ENCODE measurements at regions not wholly inside any gene's neighbourhood (a gene's known extent, or its start where the extent isn't known, plus 50 kb on each side); places are given as distances from the start of the nearest gene placed in this dataset.
A peak's percentile ranks its signal among the peaks of the same experiment; 100 is the strongest.

DNA sequence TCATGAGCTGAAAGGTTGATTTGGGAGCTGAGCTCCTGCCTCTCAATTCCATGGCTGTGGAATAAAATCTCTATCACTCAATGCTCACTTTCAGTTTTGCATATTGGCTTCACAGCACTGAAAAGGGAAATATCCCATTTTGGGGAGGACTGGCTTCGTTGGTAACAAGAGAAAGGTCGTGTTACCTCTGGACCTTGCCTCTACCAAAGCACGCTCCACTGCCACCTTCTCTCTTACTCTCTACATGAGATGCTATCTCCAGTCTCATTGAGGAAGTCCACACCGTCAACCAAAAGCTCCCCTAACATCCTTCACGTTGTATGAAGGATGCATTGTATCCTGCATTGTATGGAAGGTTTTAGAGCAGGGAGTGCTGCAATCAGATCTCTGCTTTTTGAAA, 195.0 kb upstream of the LDB2 start:
- no peaks in the 10 kb centered on the region for H3K9me3 Mint-ChIP-seq
- no peaks in the 10 kb centered on the region for H3K36me3 Mint-ChIP-seq
- H3K27ac Mint-ChIP-seq: peak overlapping the region; percentile 15 to 59
- no peak for ATAC-seq
- DNase-seq (ENCODE audit: low spot score in 2 of 2): no peak

DNA sequence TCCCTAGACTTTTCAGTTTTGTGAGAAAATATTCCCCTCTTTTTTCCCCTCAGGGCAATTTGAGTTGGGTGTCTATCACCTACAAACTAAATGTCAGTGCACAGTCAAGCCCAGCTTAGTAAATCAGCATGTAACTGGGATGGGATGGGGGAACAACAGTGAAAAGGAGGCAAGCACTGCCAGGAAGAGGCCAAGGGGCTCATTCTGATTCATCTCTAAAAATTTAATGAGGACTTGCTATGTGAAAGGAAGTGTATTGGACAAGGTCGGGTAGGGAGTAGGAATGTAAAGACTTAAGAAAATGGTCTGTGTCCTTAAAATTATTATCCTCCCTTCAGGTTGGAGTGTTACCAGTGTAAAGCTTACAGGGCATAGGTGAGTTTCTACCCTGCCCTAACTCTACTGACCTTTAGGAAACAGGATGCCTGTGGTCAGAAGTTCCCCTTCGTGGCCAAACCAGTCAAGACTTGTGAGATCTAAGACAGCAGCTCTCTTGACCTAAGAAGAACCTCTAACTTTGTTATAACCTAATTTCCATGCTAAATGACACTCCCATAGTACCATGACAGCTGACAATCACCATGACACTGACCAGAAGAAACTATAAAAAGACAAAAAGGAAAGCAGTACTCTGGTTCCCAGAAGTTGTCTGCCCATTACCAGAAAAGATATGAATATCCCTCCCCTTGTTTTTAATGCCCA, 194.4 kb upstream of the LDB2 start:
- Mint-ChIP-seq H3K36me3 (no peaks in the 10 kb centered on the region), H3K27ac (peak overlapping the region in 1 of 2 donors; percentile 59), H3K9me3 (no peaks in the 10 kb centered on the region)
- ATAC-seq: peak in 1 of 2 donors; percentile 80
- DNase-seq (ENCODE audit: low spot score in 2 of 2): no peak

DNA sequence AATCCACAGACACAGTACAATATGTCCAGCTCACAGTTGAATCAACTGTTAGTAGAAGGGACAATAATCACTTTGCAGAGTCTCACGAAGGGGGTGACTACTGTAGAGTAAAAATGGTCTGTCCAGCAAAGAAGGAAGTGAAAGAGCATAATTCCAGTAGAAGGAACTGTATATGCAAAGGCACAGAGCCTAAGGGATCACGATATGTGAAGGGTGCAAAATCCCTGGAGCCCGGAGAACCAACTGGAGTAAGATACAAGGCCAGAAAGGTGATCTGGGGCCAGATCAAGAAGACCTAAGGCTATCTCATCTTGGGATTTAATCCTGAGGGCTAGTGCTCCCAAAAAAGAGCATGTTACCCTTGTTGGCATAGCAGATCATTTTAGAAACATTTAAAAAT, 192.7 kb upstream of the LDB2 start:
- ATAC-seq: no peak
- H3K36me3 Mint-ChIP-seq: no peaks in the 10 kb centered on the region
- no peak for DNase-seq (ENCODE audit: low spot score in 2 of 2)
- no peak overlapping the region for H3K27ac Mint-ChIP-seq
- no peaks in the 10 kb centered on the region for H3K9me3 Mint-ChIP-seq

DNA sequence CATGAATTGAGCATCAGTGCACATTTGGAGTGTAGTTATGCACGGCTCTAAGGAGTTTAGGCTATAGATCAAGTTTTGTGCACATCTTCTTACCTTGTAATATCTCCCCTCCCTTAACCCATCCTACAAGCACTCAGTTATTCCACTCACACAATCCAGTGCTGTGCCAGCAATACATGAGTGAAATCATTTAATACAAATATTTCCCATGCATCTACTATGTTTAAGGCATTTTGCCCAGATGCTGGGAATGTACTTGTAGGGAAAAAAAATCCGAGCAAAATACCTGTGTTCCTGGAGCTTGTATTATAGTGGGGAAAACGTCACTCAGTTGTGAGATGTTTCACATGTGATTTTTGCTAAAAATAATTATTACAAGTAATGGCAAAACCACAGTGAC, 191.6 kb upstream of the LDB2 start:
- DNase-seq (ENCODE audit: low spot score in 2 of 2) (no peak), ATAC-seq (no peak)
- no peaks in the 10 kb centered on the region for H3K36me3 Mint-ChIP-seq
- no peaks in the 10 kb centered on the region for H3K9me3 Mint-ChIP-seq
- H3K27ac Mint-ChIP-seq: no peak overlapping the region

DNA sequence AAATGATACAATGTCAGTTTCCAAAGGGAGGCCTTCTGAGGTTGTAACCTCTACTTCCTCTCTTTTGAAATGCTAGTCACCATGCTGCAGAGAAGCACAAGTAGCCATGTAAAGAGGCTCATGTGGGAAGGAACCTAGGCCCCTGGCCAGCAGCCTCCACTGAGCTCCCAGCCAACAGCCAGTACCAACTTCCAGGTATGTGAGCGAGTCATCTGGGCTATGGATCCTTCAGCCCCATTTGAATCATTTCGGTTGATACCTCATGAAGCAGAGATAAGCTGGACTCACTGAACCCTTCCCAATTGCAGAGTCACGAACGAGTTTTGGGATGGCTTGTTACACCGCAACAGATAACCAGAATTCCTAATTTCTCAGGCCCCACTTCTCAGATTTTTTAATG, 187.0 kb upstream of the LDB2 start:
- DNase-seq (ENCODE audit: low spot score in 2 of 2) (no peak), ATAC-seq (no peak)
- Mint-ChIP-seq H3K27ac (no peak overlapping the region), H3K36me3 (no peaks in the 10 kb centered on the region), H3K9me3 (no peaks in the 10 kb centered on the region)

DNA sequence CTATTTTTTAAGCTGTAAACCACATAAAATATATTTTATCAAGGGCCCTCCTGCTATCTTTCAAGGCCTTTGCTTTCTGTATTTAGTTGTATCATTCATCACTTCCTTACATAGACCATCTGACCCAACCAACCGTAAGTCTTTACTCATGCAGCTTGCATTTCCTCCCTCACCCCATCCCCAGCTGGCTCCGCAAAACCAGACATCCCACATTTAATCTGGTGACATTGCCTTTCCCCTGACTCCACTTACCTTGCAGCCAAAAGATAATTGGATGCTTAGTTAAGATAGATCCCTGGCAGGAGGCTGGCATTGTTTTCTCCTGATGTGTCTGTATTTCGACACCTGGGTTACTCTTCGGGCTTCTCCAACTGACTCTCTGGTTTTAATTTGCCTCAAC, 183.7 kb upstream of the LDB2 start:
- ATAC-seq (no peak), DNase-seq (ENCODE audit: low spot score in 2 of 2) (no peak)
- Mint-ChIP-seq H3K9me3 (no peaks in the 10 kb centered on the region), H3K36me3 (no peaks in the 10 kb centered on the region), H3K27ac (no peak overlapping the region)

DNA sequence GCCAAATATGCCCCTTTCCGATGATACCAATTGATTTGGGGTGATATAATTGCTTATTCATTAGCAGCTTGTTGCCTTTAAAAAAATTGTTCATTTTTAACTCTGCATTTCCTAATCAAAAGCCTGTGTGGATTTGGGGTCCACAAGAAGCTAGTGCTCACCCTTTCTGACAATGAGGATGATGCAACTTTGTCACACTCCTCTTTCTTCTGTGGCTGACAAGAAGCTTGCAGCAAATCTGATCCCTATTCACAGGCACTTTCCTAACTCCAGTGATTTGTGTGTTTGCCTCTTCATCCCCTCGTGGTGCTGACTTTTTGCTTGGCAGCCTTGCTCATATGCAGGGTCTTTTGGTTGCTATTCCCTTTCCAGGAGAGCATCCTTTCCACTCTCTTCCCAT, 182.7 kb upstream of the LDB2 start:
- Mint-ChIP-seq H3K9me3 (no peaks in the 10 kb centered on the region), H3K36me3 (no peaks in the 10 kb centered on the region), H3K27ac (no peak overlapping the region)
- DNase-seq (ENCODE audit: low spot score in 2 of 2) (no peak), ATAC-seq (no peak)

DNA sequence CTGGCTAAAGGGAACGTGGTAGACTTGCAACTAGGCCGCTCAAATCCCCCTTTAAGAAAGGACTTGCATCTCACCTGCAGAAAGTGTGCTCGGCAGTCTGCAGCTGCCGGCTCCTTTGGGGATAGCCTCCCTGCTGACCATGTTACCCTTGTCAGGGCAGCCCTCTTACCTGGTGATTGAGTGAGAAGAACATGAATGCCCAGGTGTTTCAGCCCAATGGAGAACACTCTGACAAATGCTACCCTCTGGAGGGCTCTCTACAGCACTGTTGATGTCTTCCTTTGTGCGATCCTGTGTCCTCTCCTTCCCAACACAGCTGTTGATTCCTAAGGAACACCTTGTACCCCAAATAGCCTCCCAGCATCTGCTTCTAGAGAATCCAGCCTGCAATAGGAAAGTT, 178.7 kb upstream of the LDB2 start:
- no peaks in the 10 kb centered on the region for H3K36me3 Mint-ChIP-seq
- DNase-seq (ENCODE audit: low spot score in 2 of 2): no peak
- no peaks in the 10 kb centered on the region for H3K9me3 Mint-ChIP-seq
- no peak for ATAC-seq
- no peak overlapping the region for H3K27ac Mint-ChIP-seq

DNA sequence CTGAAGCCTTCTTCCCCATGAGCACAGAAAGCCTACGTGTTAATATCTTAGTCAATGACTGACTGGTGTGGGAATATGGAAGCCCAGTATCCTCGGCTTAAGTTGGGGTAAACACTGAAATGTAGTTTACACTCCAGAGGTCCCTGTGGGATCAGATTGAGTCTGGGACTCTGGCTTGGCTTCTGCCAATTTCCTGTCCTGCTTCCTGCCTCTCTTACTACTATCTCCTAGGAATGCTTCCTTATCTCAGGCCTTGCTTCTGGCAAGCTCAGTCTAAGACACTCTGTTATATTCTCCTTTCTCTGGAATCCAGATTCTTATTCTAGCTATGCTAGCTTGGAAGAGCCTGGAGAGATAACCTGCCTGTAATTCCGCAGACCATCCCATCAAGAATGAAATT, 174.0 kb upstream of the LDB2 start:
- no peak for DNase-seq (ENCODE audit: low spot score in 2 of 2)
- Mint-ChIP-seq H3K9me3 (peaks cover 0 to 3% of the 10 kb centered on the region in 2 donors), H3K36me3 (no peaks in the 10 kb centered on the region), H3K27ac (no peak overlapping the region)
- no peak for ATAC-seq

DNA sequence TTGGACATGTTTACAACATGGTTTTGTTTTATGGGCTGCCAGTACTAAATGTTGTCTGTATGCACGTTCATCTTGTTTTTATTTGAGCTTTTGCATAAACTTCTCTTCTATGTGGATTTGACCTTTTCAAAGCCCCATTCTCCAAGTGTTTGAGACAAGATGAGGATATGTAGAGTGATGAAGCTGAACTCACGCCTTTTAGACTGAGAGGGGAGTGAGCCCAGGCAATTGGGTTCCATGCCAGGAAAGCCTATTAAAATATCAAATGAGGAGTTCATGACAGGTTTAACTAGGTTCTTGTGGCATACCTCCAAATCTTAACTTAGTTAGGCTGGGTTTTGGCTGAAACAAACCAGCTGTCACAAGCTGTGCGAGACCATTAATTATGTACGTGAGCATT, 170.4 kb upstream of the LDB2 start:
- ATAC-seq: no peak
- Mint-ChIP-seq H3K36me3 (no peaks in the 10 kb centered on the region), H3K9me3 (peaks cover 0 to 3% of the 10 kb centered on the region in 2 donors), H3K27ac (no peak overlapping the region)
- DNase-seq (ENCODE audit: low spot score in 2 of 2): no peak

DNA sequence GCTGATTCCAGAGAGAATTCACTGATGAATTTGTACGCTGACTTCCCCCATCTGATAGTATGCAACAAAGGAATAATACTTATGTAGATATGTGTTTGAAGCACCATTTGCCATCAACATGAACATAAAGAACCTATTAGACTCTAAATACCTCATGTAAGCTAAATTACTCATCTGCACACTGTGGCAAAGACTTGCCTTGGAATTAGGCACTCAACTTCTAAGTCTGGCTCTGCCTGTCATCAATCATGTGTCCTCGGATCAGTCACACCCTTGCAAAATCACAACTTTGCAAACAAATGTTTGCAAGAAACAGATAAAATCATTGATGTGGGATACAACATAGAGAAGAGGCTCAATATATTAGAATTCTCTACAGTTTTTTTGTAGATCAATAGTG, 169.9 kb upstream of the LDB2 start:
- no peak overlapping the region for H3K27ac Mint-ChIP-seq
- ATAC-seq (no peak), DNase-seq (ENCODE audit: low spot score in 2 of 2) (no peak)
- H3K9me3 Mint-ChIP-seq: peaks cover 0 to 3% of the 10 kb centered on the region in 2 donors
- H3K36me3 Mint-ChIP-seq: no peaks in the 10 kb centered on the region

DNA sequence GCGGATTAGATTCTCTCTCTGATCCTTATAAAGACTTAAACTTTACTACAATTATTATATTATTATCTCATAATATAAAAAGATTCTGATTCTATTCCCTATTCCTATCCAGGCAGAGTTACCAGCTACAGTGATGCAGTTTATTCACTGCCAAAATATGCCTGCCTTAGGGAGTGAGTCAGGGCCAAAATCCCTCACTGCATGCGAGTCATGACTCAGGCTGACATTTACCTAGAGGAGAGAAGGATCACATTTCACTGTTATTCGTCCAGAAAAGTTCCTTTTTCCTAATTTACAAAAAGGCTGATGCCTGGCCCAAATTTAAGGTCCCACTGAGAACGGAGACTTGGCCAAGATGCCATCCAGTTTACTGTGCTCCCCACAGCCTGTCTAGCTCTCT, 168.5 kb upstream of the LDB2 start:
- Mint-ChIP-seq H3K27ac (no peak overlapping the region), H3K9me3 (peaks cover 0 to 3% of the 10 kb centered on the region in 2 donors), H3K36me3 (no peaks in the 10 kb centered on the region)
- DNase-seq (ENCODE audit: low spot score in 2 of 2): no peak
- ATAC-seq: no peak

DNA sequence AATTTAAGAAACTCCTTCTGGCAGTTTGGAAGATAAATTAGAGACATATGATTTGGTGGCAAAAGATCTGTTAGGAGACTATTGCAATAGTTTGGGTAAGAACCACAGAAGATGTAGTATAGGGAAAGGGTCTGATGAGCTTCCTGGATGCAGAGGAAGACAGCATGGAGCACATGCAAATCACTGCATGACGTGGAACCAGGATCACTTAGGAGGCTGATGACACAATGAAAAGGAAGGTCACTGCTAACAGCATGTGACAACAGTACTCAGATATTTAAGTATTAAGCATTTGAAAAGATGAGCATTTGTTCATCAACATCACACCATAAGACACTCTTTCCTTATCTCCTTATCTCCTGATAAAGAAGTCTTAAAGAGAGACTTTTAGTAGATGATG, 167.8 kb upstream of the LDB2 start:
- peaks cover 0 to 3% of the 10 kb centered on the region in 2 donors for H3K9me3 Mint-ChIP-seq
- ATAC-seq: no peak
- no peaks in the 10 kb centered on the region for H3K36me3 Mint-ChIP-seq
- DNase-seq (ENCODE audit: low spot score in 2 of 2): no peak
- H3K27ac Mint-ChIP-seq: no peak overlapping the region

DNA sequence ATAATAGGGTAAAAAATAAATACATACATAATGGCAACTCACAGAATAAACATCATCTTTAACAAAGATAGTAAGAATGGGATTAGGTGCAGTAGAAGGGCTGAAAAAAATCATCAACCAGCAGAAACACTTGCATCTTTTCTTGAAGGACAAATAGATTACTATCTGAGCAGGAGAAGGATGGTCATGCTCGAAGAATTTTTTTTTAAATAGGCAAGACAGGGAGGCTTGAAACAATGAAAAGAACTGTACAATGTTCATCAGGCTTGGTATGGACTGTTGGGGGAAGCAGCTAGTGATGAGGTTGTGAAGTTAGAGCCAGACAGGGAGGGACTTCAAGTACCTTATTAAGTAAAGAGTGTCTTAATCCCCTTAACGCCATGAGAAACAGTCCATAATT, 167.4 kb upstream of the LDB2 start:
- H3K36me3 Mint-ChIP-seq: no peaks in the 10 kb centered on the region
- H3K9me3 Mint-ChIP-seq: peaks cover 0 to 3% of the 10 kb centered on the region in 2 donors
- no peak overlapping the region for H3K27ac Mint-ChIP-seq
- DNase-seq (ENCODE audit: low spot score in 2 of 2): no peak
- no peak for ATAC-seq

DNA sequence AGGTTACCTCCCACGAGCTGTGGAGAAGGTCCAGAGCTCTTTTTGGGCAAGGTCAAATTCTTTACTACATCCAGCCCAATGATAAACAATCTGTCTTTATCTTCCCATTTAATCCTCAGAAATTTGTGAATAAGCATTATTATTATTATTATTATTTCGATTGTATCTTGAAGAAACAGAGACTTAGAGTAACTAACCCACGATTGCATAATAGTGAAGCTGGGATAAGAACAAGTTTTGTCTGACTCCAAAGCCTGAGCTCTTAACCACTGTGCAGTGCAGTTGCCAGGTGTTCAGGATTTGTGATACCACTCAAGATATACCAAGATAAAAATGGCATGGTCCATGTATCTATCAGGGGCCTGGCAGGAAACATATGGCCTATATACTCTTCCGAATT, 166.5 kb upstream of the LDB2 start:
- DNase-seq (ENCODE audit: low spot score in 2 of 2): no peak
- no peak overlapping the region for H3K27ac Mint-ChIP-seq
- no peaks in the 10 kb centered on the region for H3K36me3 Mint-ChIP-seq
- ATAC-seq: no peak
- peaks cover 0 to 3% of the 10 kb centered on the region in 2 donors for H3K9me3 Mint-ChIP-seq

DNA sequence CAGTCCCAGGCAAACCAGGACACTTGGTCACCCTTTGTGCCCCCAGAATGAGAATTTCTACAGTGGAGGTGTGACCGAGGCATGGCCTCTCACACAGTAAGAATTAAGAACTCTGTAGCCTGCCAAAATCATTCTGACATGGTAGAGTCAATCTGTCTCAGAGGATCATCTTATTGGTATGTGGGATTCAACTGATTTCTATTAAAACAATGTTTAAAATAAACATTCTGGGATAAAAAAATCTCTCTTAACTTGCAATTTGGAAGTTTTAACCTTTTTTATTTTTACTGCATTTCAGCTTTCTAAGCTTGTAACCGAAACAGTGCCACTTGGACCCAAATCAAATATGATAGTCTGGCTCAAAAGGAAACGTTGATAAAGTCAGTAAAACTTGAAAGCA, 165.4 kb upstream of the LDB2 start:
- no peaks in the 10 kb centered on the region for H3K36me3 Mint-ChIP-seq
- no peak for DNase-seq (ENCODE audit: low spot score in 2 of 2)
- H3K9me3 Mint-ChIP-seq: no peaks in the 10 kb centered on the region
- no peak overlapping the region for H3K27ac Mint-ChIP-seq
- ATAC-seq: no peak

DNA sequence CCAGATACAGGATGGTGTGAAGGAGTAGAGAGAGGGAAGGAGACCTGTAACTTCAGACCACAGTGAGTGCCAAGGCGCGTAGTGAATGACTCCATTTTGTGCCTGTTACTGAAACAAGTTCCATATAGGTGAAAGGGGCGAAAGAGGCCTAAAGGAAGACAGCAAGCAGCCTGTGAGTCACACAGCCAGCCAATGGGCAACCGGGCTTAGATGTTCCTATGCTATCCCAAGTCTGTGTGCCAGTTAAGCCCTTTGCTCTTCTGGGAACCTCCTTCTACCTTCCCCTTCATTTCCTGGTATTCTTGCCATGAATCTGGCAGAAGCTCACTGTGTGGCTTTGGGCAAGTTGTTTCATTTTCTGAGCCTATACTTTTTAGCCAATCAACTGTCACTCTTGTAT, 161.8 kb upstream of the LDB2 start:
- DNase-seq (ENCODE audit: low spot score in 2 of 2) (no peak), ATAC-seq (no peak)
- H3K27ac Mint-ChIP-seq: no peak overlapping the region
- no peaks in the 10 kb centered on the region for H3K9me3 Mint-ChIP-seq
- no peaks in the 10 kb centered on the region for H3K36me3 Mint-ChIP-seq

DNA sequence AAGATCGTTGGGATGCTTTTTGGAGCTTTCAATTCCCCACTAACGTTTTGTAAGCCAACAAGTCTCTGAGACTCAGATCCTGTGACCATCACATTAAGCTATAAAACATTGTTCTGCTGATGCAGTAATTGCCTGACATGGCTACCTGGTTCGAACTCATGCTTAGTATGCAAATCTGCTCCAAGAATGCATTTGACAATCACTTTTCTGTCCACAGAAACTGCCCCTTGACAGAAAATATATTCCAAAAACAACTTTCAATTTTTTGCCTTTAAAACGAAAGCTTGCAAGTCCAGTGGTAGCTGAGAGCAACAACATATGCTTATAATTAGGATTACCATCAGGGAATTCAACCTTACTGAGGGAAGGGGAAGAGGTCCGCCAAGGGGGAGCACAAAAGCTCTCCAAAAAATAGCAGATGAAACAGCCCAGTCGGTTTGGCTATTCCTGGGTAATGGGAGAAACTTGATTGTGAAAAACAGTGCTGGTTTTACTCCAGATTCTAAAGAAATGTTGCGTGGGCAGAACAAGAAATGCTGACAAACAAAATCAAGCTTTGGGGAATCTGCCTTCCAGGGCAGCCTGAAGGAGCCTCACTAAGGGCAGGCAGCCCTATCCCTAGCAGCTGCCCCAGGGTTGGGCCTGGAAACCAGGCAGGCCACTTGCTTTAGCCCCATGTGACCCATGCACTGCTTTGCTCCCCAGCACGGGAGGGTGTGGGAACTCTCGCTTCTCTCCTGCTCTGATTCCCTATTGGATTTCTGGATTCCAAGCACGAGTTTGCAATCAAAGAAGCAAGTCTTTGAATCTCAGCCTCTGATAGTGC, 160.7 kb upstream of the LDB2 start:
- DNase-seq (ENCODE audit: low spot score in 2 of 2): no peak
- no peak overlapping the region for H3K27ac Mint-ChIP-seq
- ATAC-seq: no peak
- no peaks in the 10 kb centered on the region for H3K36me3 Mint-ChIP-seq
- H3K9me3 Mint-ChIP-seq: no peaks in the 10 kb centered on the region
